NCI-H2227 (cell line): ENCODE measurements at regions not wholly inside any gene's neighbourhood (a gene's known extent, or its start where the extent isn't known, plus 50 kb on each side); places are given as distances from the start of the nearest gene placed in this dataset.
"Not testable (repeated sequence)": the region's sequence is repeated elsewhere in the genome, so short reads cannot be mapped to it uniquely, and the experiment has no call there.

ENCODE experiments used
- DNase-seq: peaks from one replicate; lab custom pipeline; 2025; ENCODE audit not compliant: unreplicated experiment; lab: John Stamatoyannopoulos, UW

- no peak for DNase-seq
Observed at GRCh38 chr3:159502986-159503385, 485.6 kb upstream of the IL12A start.

- DNase-seq = not testable (repeated sequence)
Observed at GRCh38 chr3:159510988-159511387, 477.6 kb upstream of the IL12A start.

GRCh38 chr3:159513444-159513843, 475.2 kb upstream of the IL12A start:
- peak; percentile 36 for DNase-seq

DNA sequence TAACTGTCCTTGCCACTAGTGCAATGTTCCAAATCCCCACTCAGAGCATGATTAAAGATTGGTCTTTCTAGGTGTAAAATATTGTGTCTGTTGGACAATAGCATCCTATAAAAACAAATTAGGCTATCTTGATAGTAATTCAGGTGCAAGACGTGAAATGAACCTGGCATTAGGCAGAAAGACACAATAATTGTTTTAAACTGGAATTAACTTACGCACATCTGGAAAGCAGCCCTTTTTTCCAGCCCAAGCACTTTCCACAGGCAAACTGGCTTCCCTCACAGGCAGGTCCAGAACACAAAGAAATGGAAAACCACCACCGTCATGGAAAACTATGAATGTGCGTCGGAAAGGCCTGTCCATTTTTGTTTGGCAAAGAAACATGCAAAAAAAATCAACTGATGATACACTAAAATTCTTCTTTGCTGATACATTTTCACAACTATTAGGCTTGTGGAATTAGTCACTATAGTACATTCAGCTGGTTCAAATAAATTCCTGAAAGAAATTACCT, 474.7 kb upstream of the IL12A start:
- no peak for DNase-seq

DNA sequence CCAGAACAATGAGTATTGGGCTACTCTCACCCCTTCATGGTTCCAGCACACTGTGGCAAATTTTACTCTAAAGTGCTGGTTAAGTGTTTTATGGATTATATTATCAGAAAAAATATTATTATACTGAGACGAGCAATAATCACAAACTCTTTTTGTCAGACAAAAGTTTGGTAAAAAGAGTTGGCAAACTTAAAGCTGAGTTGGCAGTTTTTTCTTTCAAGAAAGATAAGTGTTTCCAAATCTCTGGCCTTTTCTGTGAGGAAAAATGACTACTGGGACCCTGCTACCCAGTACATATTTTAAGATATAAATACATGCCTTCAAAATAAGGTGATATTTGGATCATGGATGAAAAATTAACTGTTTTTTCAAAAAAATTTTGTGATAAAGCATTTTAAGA, 471.5 kb upstream of the IL12A start:
- DNase-seq = no peak

DNA sequence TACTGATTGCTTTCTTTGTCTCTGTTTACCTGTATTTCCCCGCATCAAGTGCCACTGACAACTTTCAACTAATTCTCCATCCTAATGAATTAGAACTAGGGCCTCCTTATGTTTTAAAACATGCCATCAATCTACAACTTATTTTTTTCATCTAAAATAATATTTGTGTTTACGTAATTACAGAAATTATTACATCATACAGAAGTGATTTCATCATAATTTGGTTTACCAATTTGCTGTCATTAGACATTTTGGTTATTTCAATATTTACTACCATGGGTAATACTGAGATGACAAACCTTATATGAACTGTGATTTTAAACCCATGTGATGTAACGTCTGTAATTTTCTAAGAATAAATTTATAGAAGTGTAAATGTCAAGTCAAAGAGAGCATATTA, 468.0 kb upstream of the IL12A start:
- DNase-seq = no peak

- DNase-seq = no peak
Observed at GRCh38 chr3:159522276-159522675, 466.4 kb upstream of the IL12A start.

- DNase-seq = no peak
Observed at GRCh38 chr3:159528251-159528895, 460.3 kb upstream of the IL12A start.

DNA sequence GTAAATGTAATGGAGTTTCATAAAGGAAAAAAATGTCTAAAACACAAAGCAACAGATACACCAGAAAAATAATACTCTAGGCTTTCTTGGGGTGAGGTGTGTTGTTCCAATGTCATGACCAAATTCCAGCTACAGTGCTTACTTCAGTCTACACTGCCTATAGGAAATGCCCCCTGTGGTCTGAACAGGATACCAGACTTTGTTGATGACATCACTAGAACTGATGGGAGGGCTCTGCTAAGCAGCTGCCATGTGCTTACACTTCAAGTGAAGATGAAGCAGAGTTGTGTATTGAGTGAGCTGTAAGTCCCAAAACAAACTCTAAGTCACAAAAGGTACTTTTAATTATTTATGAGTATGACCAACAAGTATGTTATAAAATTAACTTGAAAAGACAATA, 456.1 kb upstream of the IL12A start:
- DNase-seq = no peak

GRCh38 chr3:159534496-159534895, 454.1 kb upstream of the IL12A start:
- no peak for DNase-seq

DNA sequence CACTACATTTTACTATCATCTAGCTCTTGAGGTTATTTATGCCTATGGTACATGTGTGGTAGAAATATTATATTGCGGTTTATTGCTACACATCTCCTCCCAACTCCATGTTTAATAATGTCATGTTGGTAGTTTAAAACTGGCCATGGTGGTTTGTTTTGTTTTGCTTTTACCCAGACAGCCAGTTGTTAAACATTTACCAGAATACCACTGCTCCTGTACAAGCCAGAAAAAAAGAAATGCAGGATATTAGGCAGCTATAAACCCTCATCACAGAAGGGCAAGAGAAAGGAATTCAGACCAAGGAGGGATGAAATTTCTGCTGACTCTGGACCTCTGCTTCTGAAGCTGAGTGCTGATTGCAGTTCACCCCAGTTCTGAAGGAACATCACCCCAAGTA, 451.8 kb upstream of the IL12A start:
- no peak for DNase-seq

- no peak for DNase-seq
Observed at GRCh38 chr3:159538507-159538906, 450.1 kb upstream of the IL12A start.

DNA sequence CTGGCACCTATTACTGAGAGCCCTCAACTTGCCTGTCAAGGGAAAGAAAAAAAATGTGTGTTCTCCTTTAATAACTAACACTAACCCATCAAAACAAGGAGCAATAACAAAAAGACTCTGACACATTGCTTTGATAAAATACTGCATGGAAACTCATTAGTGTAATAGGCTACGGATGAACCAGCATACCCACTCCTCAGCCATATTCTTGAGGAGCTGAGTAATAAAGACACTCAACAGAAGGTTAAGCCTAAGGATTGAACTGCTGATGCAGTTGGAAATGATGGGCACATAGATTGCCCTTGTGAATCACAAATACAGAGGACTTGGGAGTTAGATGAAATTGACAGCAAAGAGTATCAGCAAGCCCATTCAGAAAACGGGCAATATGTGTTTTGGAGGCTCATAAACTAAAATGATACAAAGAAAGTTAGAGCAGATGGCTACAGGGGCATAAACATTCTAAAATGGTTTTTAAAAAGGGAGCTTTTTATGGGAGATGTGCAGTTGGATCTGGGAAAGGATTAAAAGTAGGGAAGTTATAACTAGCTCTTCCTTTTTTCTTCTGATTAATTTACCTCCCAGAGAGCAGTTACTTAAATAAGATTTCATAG, 447.6 kb upstream of the IL12A start:
- DNase-seq = no peak

DNA sequence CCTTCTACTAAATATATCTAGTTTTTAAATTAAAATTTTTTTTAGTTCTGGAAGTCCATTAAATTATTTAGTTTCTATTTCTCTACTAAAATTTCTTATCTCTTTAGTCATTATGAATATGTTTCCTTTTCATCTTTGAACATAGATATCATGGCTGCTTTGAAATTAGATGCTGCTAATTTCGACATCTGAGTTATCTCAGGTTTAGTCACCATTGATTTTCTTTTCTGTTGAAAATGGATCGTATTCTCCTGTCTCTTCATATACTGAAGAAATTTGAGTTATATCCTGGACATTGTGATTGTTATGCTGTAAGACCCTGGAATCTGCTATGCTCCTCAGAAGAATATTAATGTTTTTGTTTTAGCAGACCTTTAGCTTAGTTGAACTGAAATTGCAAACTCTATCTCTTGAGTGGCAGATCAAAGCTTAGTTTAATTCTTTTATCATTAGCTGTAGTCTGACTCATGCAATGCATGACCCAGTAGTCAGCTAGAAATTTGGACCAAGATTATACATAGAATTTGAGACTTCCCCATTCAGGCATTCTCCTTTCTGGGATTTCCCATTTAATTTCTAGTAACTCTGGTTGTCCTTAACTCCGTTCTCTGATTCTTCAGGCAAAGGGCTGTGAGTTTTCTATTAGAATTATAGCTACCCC, 439.8 kb upstream of the IL12A start:
- no peak for DNase-seq

DNA sequence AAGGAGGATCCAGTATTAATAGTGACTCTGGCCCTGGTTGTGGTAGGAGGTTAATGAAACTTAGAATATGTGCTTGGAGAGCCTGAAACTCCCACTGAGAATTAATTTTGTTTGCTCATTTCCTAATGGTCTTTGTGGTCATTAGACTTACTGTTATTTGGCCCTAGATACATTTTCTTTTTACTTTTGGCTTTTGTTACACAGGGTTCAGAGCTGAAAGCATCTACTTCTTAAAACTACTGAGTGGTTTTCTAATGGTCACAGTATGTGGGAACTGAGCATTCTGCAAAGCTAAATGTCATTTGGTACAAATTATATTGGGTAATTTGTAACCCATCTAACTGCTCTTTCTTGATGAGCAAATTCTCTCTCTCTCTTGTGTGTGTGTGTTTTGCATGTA, 433.4 kb upstream of the IL12A start:
- no peak for DNase-seq

- no peak for DNase-seq
Observed at GRCh38 chr3:159559771-159560170, 428.9 kb upstream of the IL12A start.

GRCh38 chr3:159560214-159560979, 428.2 kb upstream of the IL12A start:
- DNase-seq = no peak

DNA sequence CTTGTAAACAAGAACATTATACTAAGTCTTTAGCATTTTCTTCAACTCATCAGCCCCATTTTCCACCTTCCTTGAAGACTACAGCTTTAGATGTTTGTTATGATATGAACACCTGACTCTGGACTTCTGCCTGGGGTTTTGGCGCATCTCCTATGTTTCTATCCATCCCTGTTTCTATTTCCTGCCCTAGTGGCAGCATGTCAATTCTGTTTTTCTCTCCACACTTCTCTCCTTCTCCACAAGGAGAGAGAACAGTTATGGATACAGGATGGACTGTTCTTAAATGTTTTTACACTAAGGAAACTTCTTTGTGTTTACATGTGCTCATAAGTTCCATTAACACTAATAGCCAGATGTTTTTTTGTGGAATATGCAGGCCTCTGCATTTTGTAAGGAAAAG, 423.3 kb upstream of the IL12A start:
- no peak for DNase-seq

GRCh38 chr3:159583662-159584061, 405.0 kb upstream of the IL12A start:
- no peak for DNase-seq

GRCh38 chr3:159584421-159584820, 404.2 kb upstream of the IL12A start:
- DNase-seq = no peak

GRCh38 chr3:159586571-159587202, 401.9 kb upstream of the IL12A start:
- peak; percentile 33 for DNase-seq
